HT1080 (cell line): ENCODE measurements at regions not wholly inside any gene's neighbourhood (a gene's known extent, or its start where the extent isn't known, plus 50 kb on each side); places are given as distances from the start of the nearest gene placed in this dataset.

Experiments used
- DNase-seq: peaks from one replicate; pipeline ENCODE4 v3.0.0-alpha.2; 2015; ENCODE audit warnings: low read depth

DNA sequence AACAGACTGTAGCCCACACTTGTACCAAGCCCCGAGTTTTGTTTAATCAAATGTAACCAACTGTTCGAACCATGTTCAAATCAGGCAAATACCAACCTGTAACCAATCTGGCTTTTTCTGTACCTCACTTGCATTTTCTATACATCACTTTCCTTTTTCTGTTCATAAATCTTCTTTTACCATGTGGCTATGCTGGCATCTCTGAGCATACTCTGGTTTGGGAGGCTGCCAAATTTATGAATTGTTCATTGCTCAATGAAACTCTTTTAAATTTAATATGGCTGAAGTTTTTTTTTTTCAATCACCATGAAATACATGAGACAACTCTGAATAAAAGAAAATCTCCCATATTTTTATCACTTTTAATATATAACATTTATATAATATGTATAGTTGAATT, 256.1 kb downstream of the SLITRK6 start:
- DNase-seq: no peak

GRCh38 chr13:85541476-85541875, 257.7 kb downstream of the SLITRK6 start:
- no peak for DNase-seq

DNA sequence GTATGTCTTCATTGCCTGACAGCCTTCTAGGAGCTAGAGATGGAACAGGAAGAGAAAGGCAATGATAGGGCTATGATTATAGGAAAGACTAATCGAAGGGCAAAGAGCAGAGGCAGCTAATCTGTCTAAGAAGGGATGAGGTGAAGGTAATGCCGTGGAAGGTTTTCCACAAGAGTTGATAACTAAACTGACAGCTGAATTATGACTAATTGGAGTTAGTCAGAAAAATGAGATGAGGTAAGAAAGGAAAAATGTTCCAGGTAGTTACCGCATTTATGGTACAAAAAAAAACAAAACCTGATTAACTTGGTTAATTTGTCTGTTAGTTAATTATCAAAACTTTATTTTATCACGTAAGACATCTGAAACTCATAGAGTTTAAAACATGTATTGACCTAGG, 260.3 kb downstream of the SLITRK6 start:
- no peak for DNase-seq

- no peak for DNase-seq
Measured at GRCh38 chr13:85537601-85538000, 261.6 kb downstream of the SLITRK6 start.

DNA sequence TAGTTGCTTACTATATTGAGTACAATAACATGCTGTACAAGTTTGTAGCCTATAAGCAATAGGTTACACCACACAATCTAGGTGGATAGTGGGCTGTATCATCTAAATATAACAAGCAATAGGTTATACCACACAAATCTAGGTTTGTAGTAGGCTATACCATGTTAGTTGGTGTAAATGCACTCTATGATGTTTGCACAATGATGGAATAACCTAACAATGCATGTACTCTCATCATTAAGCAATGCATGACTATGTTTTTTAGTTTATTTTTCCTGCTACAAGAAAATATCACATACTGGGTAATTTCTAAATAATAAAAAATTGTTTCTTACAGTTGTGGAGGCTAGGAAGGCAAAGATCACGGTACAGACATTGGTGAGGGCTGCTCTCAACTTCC, 262.5 kb downstream of the SLITRK6 start:
- no peak for DNase-seq

DNA sequence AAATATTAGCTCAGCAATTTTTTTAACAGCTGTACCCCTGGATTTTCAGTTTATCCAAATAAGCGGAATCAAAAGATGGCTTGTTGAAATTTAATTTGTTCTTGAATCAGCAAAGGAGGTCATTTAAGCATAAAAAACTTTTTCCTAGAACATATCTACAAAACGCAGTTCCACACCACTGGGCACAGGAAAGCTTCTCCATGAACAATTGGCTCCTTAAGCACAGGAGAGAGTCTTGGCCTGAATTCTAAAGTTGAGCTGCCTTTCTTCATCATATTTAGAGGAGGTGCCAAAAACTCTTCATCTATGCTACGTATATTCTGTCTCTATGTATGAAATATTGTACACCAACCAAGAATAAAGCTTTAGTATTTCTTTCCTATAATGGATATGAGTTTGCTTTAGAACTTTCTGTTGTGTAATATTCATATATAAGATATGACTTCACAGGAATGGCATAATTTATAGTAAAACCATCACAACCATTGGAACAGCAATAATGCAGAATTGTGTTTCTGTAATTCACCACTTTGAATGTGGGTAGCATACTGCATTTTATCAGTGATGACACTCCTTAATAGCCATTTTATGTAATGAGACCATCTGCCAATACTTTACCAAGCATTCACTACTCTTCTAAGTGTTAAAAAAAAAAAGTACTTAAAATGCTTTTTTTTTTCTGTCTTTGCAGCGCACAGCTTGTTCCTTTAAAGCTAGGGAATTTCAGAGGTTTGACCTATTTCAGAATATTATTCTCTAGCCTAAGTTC, 263.7 kb downstream of the SLITRK6 start:
- no peak for DNase-seq

- DNase-seq: no peak
Measured at GRCh38 chr13:85533911-85534310, 265.3 kb downstream of the SLITRK6 start.

GRCh38 chr13:85529218-85529594, 270.0 kb downstream of the SLITRK6 start:
- no peak for DNase-seq

- peak; percentile 25 for DNase-seq
Measured at GRCh38 chr13:85528491-85529217, 270.6 kb downstream of the SLITRK6 start.

GRCh38 chr13:85527316-85527715, 271.9 kb downstream of the SLITRK6 start:
- no peak for DNase-seq

- no peak for DNase-seq
Measured at GRCh38 chr13:85525411-85525810, 273.8 kb downstream of the SLITRK6 start.

- no peak for DNase-seq
Measured at GRCh38 chr13:85521657-85522056, 277.6 kb downstream of the SLITRK6 start.

GRCh38 chr13:85520445-85520844, 278.8 kb downstream of the SLITRK6 start:
- DNase-seq: no peak

DNA sequence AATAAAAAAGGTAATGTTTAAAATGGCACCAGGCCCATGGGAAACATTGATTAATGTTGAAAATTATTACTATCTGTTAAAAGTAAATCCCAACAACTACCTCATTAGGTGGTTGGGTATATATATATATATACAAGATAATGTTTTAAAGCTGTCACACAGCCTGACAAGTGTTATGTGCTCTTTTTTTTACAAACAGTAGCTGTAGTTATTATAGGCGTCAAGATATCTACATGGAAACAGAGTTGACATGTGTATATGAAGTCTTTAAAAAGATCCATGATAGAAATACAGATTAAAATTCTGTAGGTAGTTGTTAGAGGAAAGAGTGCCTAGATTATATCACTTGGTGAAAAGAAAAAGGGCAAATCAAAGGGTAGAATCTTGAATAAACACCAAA, 279.9 kb downstream of the SLITRK6 start:
- DNase-seq: no peak

DNA sequence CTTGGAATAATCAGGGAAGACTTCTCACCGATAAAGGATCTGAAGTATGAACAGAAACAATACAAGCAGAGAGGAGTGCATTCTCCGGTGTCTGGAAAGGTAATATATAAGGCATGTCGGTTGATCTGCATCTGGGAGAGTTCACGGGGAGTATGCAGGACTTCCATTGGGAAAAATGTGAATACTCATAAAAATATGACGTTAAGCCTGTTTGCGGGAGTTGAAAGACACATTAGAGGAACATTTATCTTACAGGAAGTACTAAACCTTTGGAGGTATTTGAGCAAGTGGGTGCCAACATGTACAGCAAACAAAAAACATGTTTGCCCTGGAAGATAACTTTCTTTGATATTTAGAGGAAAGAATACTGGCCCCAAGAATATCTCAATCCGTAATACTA, 286.8 kb downstream of the SLITRK6 start:
- DNase-seq: no peak

- DNase-seq: no peak
Measured at GRCh38 chr13:85509512-85509911, 289.7 kb downstream of the SLITRK6 start.

- DNase-seq: no peak
Measured at GRCh38 chr13:85508683-85509329, 290.4 kb downstream of the SLITRK6 start.

DNA sequence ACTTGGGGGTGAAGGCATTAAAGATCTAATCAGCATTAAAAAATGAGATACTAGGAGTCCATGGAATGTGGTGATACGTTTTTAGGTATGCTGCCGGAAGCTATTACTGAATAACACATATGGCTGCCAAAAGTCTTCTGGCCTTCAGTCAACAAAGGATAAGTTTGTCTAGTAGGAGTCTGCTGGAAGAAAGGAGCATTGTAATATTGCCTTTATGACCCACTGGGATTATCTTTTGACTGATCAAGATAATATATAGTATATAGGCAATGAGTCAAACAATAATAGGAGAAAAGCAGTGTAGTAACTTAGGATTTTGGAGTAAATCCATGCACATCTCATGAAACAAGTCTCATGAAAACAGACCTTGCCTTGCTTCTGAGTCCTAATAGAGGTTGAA, 295.4 kb downstream of the SLITRK6 start:
- DNase-seq: peak; percentile 78

GRCh38 chr13:85501616-85502015, 297.6 kb downstream of the SLITRK6 start:
- DNase-seq: no peak

DNA sequence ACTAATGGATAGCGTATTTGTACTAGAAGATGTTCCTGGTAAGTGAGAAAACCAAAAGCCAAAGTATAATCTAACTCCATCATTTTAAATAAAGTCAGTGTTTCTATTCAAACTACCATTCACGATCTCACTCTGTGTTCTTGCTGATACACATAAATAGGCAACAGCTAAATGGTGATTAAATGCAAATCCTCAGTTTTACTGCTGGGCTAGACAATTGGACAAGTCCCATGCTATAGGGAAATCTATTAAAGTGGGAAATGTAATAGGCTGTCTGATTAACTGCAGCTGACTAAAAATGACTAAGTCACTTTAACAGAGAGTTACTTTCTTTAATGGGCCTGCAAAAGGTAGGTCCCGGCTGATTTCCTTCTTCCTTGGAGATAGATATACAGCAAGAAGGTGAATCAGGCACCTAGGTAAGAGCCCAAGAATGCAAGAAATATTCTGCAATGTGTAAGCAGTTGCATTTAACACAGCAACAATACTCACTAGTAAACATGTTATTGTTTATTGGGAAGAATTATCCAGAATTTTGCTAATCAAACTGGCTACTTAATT, 298.4 kb downstream of the SLITRK6 start:
- DNase-seq: no peak

- no peak for DNase-seq
Measured at GRCh38 chr13:85498774-85499173, 300.4 kb downstream of the SLITRK6 start.

GRCh38 chr13:85497652-85498051, 301.6 kb downstream of the SLITRK6 start:
- peak; percentile 91 for DNase-seq
